ENCODE measurements at regions not wholly inside any gene's neighbourhood (a gene's known extent, or its start where the extent isn't known, plus 50 kb on each side); places are given as distances from the start of the nearest gene placed in this dataset.

GRCh38 chr9:129320575-129321285, 142.7 kb upstream of the IER5L start:
- DNase-seq (ENCODE audit: low read depth in 4 of 4, low spot score in 1 of 4): peak in 2 of 4 experiments; percentile 25 to 28

DNA sequence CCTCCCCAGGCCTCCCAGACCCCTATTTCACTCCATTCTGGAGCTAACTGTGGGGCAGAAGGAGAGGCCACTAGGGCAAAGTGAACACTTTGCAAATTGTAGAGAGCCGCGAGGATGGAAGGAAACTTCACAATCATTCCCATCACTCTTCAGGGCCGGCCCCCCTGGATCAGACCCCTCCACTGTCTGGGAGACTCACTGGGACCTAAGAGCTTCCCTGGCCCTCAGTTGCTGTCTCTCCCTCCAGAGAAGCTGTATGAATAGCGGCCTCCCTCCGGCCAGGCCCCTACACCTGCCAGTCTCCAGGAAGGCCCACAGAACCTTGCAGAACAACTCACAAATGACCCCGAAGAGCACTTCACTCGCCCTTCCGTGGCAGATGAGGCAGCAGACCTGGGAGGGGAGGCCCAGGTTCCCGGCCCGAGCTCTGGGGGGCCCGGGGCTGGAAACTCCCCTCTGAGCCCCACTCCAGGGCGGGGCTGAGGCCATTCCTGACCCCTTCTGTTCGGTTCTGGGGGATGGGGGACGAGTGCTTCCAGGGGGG, 141.9 kb upstream of the IER5L start:
- DNase-seq (ENCODE audit: low read depth in 4 of 4, low spot score in 1 of 4): no peak

- DNase-seq (ENCODE audit: low read depth in 4 of 4, low spot score in 1 of 4): no peak
Measured at GRCh38 chr9:129319076-129319937, 141.2 kb upstream of the IER5L start.

DNA sequence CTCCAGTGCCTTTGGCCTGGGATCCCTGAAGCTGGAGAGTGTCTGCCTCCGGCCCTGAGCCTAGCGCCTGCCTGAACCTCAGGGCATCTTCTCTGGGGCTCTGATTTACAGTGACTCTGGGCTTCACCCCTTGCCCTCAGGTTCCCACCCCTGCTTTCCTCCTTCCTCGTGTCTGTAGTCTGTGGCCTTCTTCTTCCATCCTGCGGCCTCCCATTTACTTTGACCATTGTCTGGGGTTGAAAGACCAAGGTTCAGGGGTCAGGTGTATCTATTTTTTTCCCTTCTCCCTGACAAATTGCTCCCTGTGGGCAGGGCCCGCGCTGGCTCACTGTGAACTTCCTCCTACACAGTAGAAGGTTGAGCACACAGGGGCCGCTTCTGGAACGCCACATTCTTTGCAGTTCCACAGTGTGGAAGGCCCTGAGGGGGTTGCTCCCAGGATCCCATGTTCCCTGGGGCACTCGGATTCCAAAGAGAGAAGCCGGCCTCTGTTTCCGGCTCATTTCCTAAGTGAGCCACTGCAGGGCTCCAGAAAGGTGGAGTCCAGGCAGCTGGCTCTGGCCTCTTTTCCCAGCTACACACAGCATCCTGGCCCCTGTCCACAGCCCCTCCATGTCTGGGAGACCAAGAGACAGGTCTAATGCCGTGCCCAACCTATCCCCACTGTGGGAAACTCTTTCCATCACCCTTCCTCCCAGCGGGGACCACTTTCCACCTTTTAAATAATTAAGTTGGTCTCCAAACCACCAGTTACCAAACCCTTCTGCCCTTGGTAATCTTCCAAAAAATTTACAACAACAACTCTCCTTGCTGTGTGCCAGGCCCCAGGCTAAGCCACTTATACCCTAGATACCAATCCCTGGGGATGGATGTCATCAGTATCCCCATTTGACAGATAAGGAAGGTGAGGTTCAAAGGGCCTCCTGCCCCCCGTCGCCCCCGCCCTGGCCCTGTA, 140.3 kb upstream of the IER5L start:
- DNase-seq (ENCODE audit: low read depth in 4 of 4, low spot score in 1 of 4): no peak

DNA sequence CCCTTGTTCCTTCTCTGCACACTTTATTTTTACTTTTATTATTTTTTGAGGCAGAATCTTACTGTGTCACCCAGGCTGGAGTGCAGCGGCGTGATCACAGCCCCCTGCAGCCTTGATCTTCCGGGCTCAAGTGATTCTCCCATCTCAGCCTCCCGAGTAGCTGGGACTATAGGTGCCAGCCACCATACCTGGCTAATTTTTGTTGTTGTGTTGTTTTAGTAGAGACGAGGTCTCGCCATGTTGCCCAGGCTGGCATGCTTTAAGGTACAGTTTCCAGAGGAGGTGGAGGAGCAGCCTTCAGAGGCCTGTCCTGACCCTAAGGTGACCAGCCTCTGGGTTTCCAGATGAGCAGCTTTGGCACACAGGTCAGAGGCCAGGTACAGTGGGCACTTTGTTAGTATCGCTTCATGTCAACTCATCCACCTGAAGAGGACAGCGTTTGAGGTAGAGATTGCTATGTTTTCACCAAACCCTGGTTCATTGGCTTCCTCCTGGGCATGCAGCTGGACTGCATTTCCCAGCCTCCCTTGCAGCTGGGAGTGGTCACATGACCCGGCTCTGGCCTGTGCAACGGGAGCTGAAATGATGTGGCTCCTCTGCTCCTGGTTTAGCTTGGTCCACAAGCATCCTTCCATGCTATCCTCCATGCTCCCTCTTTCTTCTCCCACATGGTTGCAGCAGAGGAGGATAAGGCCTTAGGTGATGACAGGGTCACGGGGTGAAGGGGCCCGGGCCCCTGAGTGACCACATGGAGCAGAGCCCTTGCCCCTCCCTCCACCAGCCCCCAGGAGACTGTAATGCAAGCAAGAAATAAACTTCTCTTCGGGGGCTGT, 139.3 kb upstream of the IER5L start:
- DNase-seq (ENCODE audit: low read depth in 4 of 4, low spot score in 1 of 4): no peak

GRCh38 chr9:129316281-129317030, 138.4 kb upstream of the IER5L start:
- DNase-seq (ENCODE audit: low read depth in 4 of 4, low spot score in 1 of 4): no peak

- no peak for DNase-seq (ENCODE audit: low read depth in 4 of 4, low spot score in 1 of 4)
Measured at GRCh38 chr9:129313331-129313955, 135.4 kb upstream of the IER5L start.

GRCh38 chr9:129312251-129313122, 134.4 kb upstream of the IER5L start:
- DNase-seq (ENCODE audit: low read depth in 4 of 4, low spot score in 1 of 4): no peak

GRCh38 chr9:129311643-129312042, 133.6 kb upstream of the IER5L start:
- no peak for DNase-seq (ENCODE audit: low read depth in 4 of 4, low spot score in 1 of 4)

- no peak for DNase-seq (ENCODE audit: low read depth in 4 of 4, low spot score in 1 of 4)
Measured at GRCh38 chr9:129310666-129311350, 132.7 kb upstream of the IER5L start.

DNA sequence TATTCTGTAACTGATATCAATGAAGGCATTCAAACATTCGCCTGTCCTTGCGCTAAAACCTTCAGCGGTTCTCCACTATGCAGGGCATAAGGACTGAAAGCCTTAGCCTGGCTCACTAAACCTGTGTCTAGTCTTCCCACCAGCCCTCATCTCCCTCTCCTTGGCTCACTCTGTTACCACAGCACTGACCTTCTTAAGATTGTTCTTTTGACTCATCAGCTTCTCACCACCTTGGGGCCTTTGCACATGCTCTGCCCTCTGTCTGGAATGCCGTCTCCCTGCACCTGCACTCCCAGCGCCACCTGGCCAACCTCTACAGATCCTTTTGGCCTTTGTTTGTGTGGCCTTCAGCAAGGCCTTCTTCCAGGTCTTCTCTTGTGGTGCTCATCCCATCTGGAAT, 131.8 kb upstream of the IER5L start:
- DNase-seq (ENCODE audit: low read depth in 4 of 4, low spot score in 1 of 4): no peak

DNA sequence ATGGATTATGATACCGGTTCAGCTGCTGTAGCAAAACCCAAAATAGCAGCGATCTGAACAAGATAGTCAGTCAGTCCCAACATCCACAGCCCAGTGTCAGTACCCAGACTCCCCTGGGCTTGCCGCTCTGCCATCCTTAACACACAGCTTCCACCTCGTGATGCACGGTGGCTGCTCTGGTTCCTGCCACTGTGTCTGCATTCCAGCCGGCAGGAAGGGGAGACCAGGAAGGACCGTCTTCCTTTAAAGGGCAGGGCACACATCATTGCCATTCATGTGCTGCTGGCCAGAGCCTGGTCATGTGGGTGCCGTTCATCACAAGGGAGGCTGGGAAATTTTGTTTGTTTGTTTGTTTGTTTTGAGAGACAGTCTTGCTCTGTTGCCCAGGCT, 131.0 kb upstream of the IER5L start:
- DNase-seq (ENCODE audit: low read depth in 4 of 4, low spot score in 1 of 4): no peak

- no peak for DNase-seq (ENCODE audit: low read depth in 4 of 4, low spot score in 1 of 4)
Measured at GRCh38 chr9:129307227-129307970, 129.3 kb upstream of the IER5L start.

GRCh38 chr9:129306318-129306973, 128.4 kb upstream of the IER5L start:
- DNase-seq (ENCODE audit: low read depth in 4 of 4, low spot score in 1 of 4): no peak

GRCh38 chr9:129305246-129305645, 127.2 kb upstream of the IER5L start:
- DNase-seq (ENCODE audit: low read depth in 4 of 4, low spot score in 1 of 4): no peak

DNA sequence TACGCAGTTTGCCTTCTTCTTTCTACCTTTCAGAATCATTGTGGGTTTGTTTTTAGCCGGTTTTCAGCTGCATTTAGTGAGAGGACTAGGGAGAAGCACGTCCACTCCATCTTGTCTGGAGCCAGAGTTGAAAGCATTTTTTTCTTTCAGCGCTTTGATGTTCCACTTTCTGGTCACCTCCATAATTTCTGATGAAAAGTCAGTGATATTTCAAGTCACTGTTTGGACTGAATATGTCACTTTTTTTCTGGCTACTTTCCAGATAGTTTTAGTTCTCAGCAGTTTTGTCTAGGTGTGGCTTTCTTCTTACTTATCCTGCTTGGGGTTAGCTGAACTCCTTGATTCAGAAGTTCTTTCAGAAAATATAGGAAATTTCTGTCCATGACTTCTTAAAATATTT, 123.9 kb upstream of the IER5L start:
- no peak for DNase-seq (ENCODE audit: low read depth in 4 of 4, low spot score in 1 of 4)

Data from stimulated activated CD4-positive, alpha-beta T cell treated with anti-CD3 and anti-CD28 coated beads, Interleukin-1b, Interleukin-23, amount 100 ng/mL, for 24 hours (primary cell).